Upper lobe of left lung (tissue), 6 donors: ENCODE measurements at regions not wholly inside any gene's neighbourhood (a gene's known extent, or its start where the extent isn't known, plus 50 kb on each side); places are given as distances from the start of the nearest gene placed in this dataset.
A peak's percentile ranks its signal among the peaks of the same experiment; 100 is the strongest.
"Not testable (repeated sequence)": the region's sequence is repeated elsewhere in the genome, so short reads cannot be mapped to it uniquely, and the experiment has no call there.

ENCODE experiments used
- ATAC-seq, 2 donors: fragments of 200-7000 bp; cut with Tn5 transposase; one replicate each; pipeline ENCODE4 v1.9.1; 2022; ENCODE audit warnings: mild to moderate bottlenecking in 2 of 2, moderate library complexity in 2 of 2; ENCODE audit not compliant: low FRiP score in 2 of 2
- DNase-seq, 2 donors: peaks; one replicate each; pipeline ENCODE4 v3.0.0-alpha.2; 2019 to 2020
- H3K27ac ChIP-seq, 4 donors: fragments of 200-600 bp; sonication (generic); one replicate each; pipeline ENCODE4 v1.5.1; 2016 to 2019
- H3K27me3 ChIP-seq, 4 donors: fragments of 200-600 bp; sonication (generic); one replicate each; pipeline ENCODE4 v1.5.1; 2017 to 2019
- H3K36me3 ChIP-seq, 4 donors: fragments of 200-600 bp; sonication (generic); one replicate each; pipeline ENCODE4 v1.5.1; 2016 to 2019
- H3K4me1 ChIP-seq, 4 donors: fragments of 200-600 bp; sonication (generic); one replicate each; pipeline ENCODE4 v1.5.1; 2018 to 2019
- H3K4me3 ChIP-seq, 4 donors: fragments of 200-600 bp; sonication (generic); one replicate each; pipeline ENCODE4 v1.5.1; 2017 to 2019; ENCODE audit warnings: mild to moderate bottlenecking in 2 of 4, moderate library complexity in 1 of 4
- H3K9me3 ChIP-seq, 4 donors: fragments of 200-600 bp; sonication (generic); one replicate each; pipeline ENCODE4 v1.5.1; 2018 to 2019
- EP300 ChIP-seq, 4 donors: sonication (generic); formaldehyde crosslinking; IDR thresholded peaks; one replicate each; pipeline ENCODE4 v1.5.1; 2017; ENCODE audit warnings: antibody characterized with exemption in 4 of 4, control low read depth in 2 of 4
- POLR2A ChIP-seq, 4 donors: fragments of 450-650 bp; IDR thresholded peaks; one replicate each; pipeline ENCODE4 v1.5.1; 2016 to 2017; ENCODE audit warnings: antibody characterized with exemption in 4 of 4, mild to moderate bottlenecking in 2 of 4
- POLR2AphosphoS5 ChIP-seq, 2 donors: sonication (generic); formaldehyde crosslinking; IDR thresholded peaks; one replicate each; pipeline ENCODE4 v1.5.1; 2017; ENCODE audit warnings: antibody characterized with exemption in 2 of 2
- WGBS, 2 donors: methylation state at CpG; one replicate each; pipeline ENCODE4 v1.1.5; 2017 to 2018; 5-methylcytosine and 5-hydroxymethylcytosine counted together
- TF ChIP-seq, protein P1 (sequence below), 6 experiments: fragments of 450-650 bp in 4 of 6; fragments of 200-600 bp in 2 of 6; sonication (generic) in 2 of 6; IDR thresholded peaks; one replicate each; pipeline ENCODE4 v1.5.1; 2016 to 2019; ENCODE audit warnings: antibody characterized with exemption in 6 of 6
- donor health status: DM: no; HTN: no; CAD: no; lungs with moderate emphysema.
- donor health status: DM: no; HTN: yes; CAD: no; lungs with severe emphysema.

DNA sequence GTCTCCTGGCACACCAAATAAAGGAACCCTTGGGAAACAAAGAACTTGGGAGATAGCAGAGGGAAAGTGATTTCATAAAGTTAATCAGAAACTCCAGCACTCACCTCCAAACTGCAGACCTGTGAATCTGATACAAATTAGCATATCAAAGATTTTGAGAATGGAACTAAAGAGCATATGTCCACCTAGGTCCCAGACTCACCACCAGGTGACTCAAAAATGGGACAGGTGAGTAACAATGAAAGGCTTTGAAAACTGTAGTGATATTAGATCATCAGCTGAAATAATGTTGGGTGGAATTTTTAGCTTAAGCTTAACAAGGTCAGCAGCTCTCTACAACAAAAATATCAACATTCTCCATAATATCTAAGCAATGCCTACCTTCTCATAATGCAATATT lies 214.8 kb downstream of the RERGL start:
- Histone ChIP-seq H3K36me3 (no peaks in the 10 kb centered on the region), H3K4me1 (no peaks in the 10 kb centered on the region), H3K27ac (no peak overlapping the region), H3K4me3 (no peak overlapping the region), H3K9me3 (peaks cover 0 to 11% (median 0%) of the 10 kb centered on the region in 4 donors), H3K27me3 (no peaks in the 10 kb centered on the region)
- no peak for DNase-seq
- no peak for TF ChIP-seq EP300 (IDR thresholded peaks at IDR 0.05)
- no peak for TF ChIP-seq POLR2A (IDR thresholded peaks at IDR 0.05)
- TF ChIP-seq POLR2AphosphoS5 (IDR thresholded peaks at IDR 0.05) = no peak
- TF ChIP-seq, protein P1, sequence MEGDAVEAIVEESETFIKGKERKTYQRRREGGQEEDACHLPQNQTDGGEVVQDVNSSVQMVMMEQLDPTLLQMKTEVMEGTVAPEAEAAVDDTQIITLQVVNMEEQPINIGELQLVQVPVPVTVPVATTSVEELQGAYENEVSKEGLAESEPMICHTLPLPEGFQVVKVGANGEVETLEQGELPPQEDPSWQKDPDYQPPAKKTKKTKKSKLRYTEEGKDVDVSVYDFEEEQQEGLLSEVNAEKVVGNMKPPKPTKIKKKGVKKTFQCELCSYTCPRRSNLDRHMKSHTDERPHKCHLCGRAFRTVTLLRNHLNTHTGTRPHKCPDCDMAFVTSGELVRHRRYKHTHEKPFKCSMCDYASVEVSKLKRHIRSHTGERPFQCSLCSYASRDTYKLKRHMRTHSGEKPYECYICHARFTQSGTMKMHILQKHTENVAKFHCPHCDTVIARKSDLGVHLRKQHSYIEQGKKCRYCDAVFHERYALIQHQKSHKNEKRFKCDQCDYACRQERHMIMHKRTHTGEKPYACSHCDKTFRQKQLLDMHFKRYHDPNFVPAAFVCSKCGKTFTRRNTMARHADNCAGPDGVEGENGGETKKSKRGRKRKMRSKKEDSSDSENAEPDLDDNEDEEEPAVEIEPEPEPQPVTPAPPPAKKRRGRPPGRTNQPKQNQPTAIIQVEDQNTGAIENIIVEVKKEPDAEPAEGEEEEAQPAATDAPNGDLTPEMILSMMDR (IDR thresholded peaks at IDR 0.05) = no peak
- ATAC-seq = no peak

DNA sequence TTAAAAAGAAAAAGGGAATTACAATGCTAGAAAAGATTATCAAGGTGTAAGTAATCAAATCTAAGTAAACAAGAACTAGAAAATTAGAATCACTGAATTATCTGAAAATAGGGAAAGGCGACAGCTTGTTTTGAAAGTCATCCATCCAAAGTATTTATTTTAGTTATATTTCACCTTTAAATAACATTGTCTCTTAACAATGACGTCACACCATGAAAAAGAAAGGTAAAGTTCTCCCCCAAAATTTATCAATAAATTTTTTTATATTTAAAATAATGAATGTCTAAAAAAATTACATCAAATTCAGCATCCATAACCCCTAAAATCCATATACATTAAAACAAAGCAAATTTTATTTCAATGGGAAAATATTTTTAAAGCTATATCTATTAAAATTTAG lies 223.2 kb downstream of the RERGL start:
- H3K36me3 ChIP-seq = no peaks in the 10 kb centered on the region
- no peak for ATAC-seq
- H3K4me3 ChIP-seq = no peak overlapping the region
- no peaks in the 10 kb centered on the region for H3K4me1 ChIP-seq
- peaks cover 0 to 15% (median 0%) of the 10 kb centered on the region in 4 donors for H3K9me3 ChIP-seq
- no peak for DNase-seq
- TF ChIP-seq, protein P1 (IDR thresholded peaks at IDR 0.05) = no peak
- no peak for TF ChIP-seq POLR2AphosphoS5 (IDR thresholded peaks at IDR 0.05)
- no peak for TF ChIP-seq EP300 (IDR thresholded peaks at IDR 0.05)
- no peak for TF ChIP-seq POLR2A (IDR thresholded peaks at IDR 0.05)
- 63 to 84% methylated on average over 2 of the region's 2 CpGs for WGBS, 2 donors
- H3K27ac ChIP-seq = no peak overlapping the region
- no peaks in the 10 kb centered on the region for H3K27me3 ChIP-seq

DNA sequence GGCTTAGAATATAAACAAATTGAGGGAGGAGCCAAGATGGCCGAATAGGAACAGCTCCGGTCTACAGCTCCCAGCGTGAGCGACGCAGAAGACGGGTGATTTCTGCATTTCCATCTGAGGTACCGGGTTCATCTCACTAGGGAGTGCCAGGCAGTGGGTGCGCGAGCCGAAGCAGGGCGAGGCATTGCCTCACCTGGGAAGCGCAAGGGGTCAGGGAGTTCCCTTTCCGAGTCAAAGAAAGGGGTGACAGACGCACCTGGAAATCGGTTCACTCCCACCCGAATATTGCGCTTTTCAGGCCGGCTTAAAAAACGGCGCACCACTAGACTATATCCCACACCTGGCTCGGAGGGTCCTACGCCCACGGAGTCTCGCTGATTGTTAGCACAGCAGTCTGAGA lies 234.4 kb downstream of the RERGL start:
- not testable (repeated sequence) for H3K27ac ChIP-seq, H3K4me1 ChIP-seq, H3K9me3 ChIP-seq, ATAC-seq, H3K4me3 ChIP-seq, H3K36me3 ChIP-seq, H3K27me3 ChIP-seq
- peak in 1 of 2 donors; percentile 29 for DNase-seq
- 90% methylated on average over 24 of the region's 24 CpGs for WGBS, 2 donors

DNA sequence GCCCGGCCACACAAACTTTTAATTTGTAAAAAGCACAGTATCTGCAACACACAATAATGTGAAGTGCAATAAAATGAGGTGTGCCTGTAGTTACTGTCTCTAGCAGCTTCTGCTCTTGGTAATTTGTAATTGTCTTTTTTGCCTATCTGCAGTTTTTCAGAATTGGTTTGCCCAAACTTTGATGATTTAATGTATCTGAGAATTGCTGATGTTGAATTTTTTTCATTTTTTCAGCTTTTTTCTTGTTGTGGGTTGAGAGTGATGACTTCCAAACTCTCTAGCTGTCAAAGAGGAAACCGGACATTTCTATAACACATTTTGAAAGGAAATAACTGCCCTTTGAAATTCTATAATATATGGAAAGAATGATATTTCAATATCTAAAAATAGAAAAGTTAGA lies 236.9 kb downstream of the RERGL start:
- H3K9me3 ChIP-seq = no peaks in the 10 kb centered on the region
- no peak overlapping the region for H3K4me3 ChIP-seq
- TF ChIP-seq POLR2A (IDR thresholded peaks at IDR 0.05) = no peak
- TF ChIP-seq, protein P1 (IDR thresholded peaks at IDR 0.05) = no peak
- TF ChIP-seq EP300 (IDR thresholded peaks at IDR 0.05) = no peak
- no peak for TF ChIP-seq POLR2AphosphoS5 (IDR thresholded peaks at IDR 0.05)
- no peak for ATAC-seq
- WGBS, 2 donors = 89 to 92% methylated on average over 2 of the region's 2 CpGs
- H3K27ac ChIP-seq = no peak overlapping the region
- H3K27me3 ChIP-seq = no peaks in the 10 kb centered on the region
- H3K4me1 ChIP-seq = no peaks in the 10 kb centered on the region
- no peaks in the 10 kb centered on the region for H3K36me3 ChIP-seq
- no peak for DNase-seq

DNA sequence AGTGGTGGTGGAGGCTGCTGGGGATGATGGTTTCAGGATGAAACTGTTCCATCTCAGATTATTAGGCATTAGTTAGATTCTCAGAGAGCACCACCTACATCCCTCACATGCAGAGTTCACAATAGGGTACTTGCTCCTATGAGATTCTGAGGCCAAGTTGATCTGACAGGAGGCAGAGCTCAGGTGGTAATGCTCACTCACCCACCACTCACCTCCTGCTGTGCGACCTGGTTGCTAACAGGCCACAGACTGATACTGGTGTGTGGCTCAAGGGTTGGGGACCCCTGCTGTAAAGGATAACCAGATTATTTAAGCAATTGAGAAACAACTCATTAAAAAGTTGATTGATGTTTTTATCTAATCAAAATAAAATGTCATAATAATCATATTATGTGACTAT lies 248.5 kb downstream of the RERGL start:
- 39 to 50% methylated on average over 1 of the region's 1 CpG for WGBS, 2 donors
- TF ChIP-seq, protein P1 (IDR thresholded peaks at IDR 0.05) = no peak
- TF ChIP-seq POLR2A (IDR thresholded peaks at IDR 0.05) (no peak), EP300 (IDR thresholded peaks at IDR 0.05) (no peak), POLR2AphosphoS5 (IDR thresholded peaks at IDR 0.05) (no peak)
- no peaks in the 10 kb centered on the region for H3K4me1 ChIP-seq

More for the DNA sequence above, 248.5 kb downstream of the RERGL start:
- Histone ChIP-seq H3K4me3 (no peak overlapping the region), H3K27me3 (no peaks in the 10 kb centered on the region), H3K9me3 (no peaks in the 10 kb centered on the region), H3K36me3 (no peaks in the 10 kb centered on the region), H3K27ac (no peak overlapping the region)
- no peak for DNase-seq
- no peak for ATAC-seq
